ENCODE measurements at regions not wholly inside any gene's neighbourhood (a gene's known extent, or its start where the extent isn't known, plus 50 kb on each side); places are given as distances from the start of the nearest gene placed in this dataset.

GRCh38 chr3:29168696-29169095, 112.2 kb upstream of the RBMS3 start:
- no peak for TF ChIP-seq CEBPB (IDR thresholded peaks at IDR 0.05)
- no peak for TF ChIP-seq ZBTB7A (IDR thresholded peaks at IDR 0.05; ENCODE audit: low read depth)
- TF ChIP-seq MAX (IDR thresholded peaks at IDR 0.05) = no peak
- no peak for TF ChIP-seq TEAD4 (IDR thresholded peaks at IDR 0.05)
- no peak for TF ChIP-seq RAD21 (IDR thresholded peaks at IDR 0.05; ENCODE audit: low read depth)
- no peak for TF ChIP-seq REST (IDR thresholded peaks at IDR 0.05; ENCODE audit: low read depth)
- TF ChIP-seq CREB1 (IDR thresholded peaks at IDR 0.05; ENCODE audit: low read depth) = no peak
- no peak for TF ChIP-seq TCF12 (IDR thresholded peaks at IDR 0.05; ENCODE audit: low read depth)
- TF ChIP-seq FOXM1 (IDR thresholded peaks at IDR 0.05; ENCODE audit: borderline replicate concordance, low read depth) = no peak
- TF ChIP-seq NFIC (IDR thresholded peaks at IDR 0.05) = no peak
- no peak for TF ChIP-seq EGR1 (IDR thresholded peaks at IDR 0.05)
- TF ChIP-seq EP300 (IDR thresholded peaks at IDR 0.05; ENCODE audit: borderline replicate concordance) = no peak
- TF ChIP-seq YY1 (IDR thresholded peaks at IDR 0.05; ENCODE audit: low read depth) = no peak
- TF ChIP-seq TAF1 (IDR thresholded peaks at IDR 0.05; ENCODE audit: low read depth) = no peak
- no peak for TF ChIP-seq USF1 (IDR thresholded peaks at IDR 0.05)

- TF ChIP-seq TAF1 (IDR thresholded peaks at IDR 0.05; ENCODE audit: low read depth) (no peak), YY1 (IDR thresholded peaks at IDR 0.05; ENCODE audit: low read depth) (no peak), MAX (IDR thresholded peaks at IDR 0.05) (no peak)
Measured at GRCh38 chr3:29169451-29169850, 111.4 kb upstream of the RBMS3 start.

GRCh38 chr3:29171043-29171990, 109.6 kb upstream of the RBMS3 start:
- TF ChIP-seq TCF12 (IDR thresholded peaks at IDR 0.05; ENCODE audit: low read depth) (no peak), EGR1 (IDR thresholded peaks at IDR 0.05) (no peak), USF1 (IDR thresholded peaks at IDR 0.05) (no peak), FOXM1 (IDR thresholded peaks at IDR 0.05; ENCODE audit: borderline replicate concordance, low read depth) (no peak), NFIC (IDR thresholded peaks at IDR 0.05) (no peak), TAF1 (IDR thresholded peaks at IDR 0.05; ENCODE audit: low read depth) (no peak), ZBTB7A (IDR thresholded peaks at IDR 0.05; ENCODE audit: low read depth) (no peak), TEAD4 (IDR thresholded peaks at IDR 0.05) (no peak), RAD21 (IDR thresholded peaks at IDR 0.05; ENCODE audit: low read depth) (no peak), YY1 (IDR thresholded peaks at IDR 0.05; ENCODE audit: low read depth) (no peak), MAX (IDR thresholded peaks at IDR 0.05) (no peak), CEBPB (IDR thresholded peaks at IDR 0.05) (no peak), REST (IDR thresholded peaks at IDR 0.05; ENCODE audit: low read depth) (no peak), EP300 (IDR thresholded peaks at IDR 0.05; ENCODE audit: borderline replicate concordance) (no peak), CREB1 (IDR thresholded peaks at IDR 0.05; ENCODE audit: low read depth) (no peak)

GRCh38 chr3:29176501-29176900, 104.4 kb upstream of the RBMS3 start:
- TF ChIP-seq EGR1 (IDR thresholded peaks at IDR 0.05) = no peak
- no peak for TF ChIP-seq ZBTB7A (IDR thresholded peaks at IDR 0.05; ENCODE audit: low read depth)
- no peak for TF ChIP-seq REST (IDR thresholded peaks at IDR 0.05; ENCODE audit: low read depth)
- TF ChIP-seq TEAD4 (IDR thresholded peaks at IDR 0.05) = no peak
- TF ChIP-seq NFIC (IDR thresholded peaks at IDR 0.05) = 0 out of 2 replicates have a peak, but pooled peaks have one; percentile 30
- 0 out of 2 replicates have a peak, but pooled peaks have one; percentile 0 for TF ChIP-seq RAD21 (IDR thresholded peaks at IDR 0.05; ENCODE audit: low read depth)
